Dermis blood vessel endothelial cell (primary cell): ENCODE measurements at regions not wholly inside any gene's neighbourhood (a gene's known extent, or its start where the extent isn't known, plus 50 kb on each side); places are given as distances from the start of the nearest gene placed in this dataset.

Experiments
- DNase-seq: peaks from one replicate; pipeline ENCODE4 v3.0.0; 2010

DNA sequence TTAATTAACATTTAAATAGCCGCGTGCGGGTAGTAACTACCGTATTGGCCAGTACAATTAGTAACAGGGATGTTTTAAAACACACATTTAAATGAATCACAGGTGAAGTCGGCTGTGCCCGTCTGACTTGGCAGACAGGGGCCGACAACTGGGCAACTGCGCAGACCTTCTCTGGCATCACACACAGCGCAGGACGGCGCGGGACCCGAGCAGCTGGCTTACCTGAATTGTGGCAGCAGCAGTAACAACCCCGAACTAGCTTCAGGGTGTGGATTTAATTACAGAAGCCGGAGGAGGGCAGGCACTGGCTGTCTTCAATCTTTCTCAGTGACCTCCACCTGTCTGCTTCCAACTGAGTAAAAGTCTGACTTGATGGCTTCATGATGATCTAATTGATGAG, 91.7 kb downstream of the DACT2 start:
- DNase-seq = no peak

DNA sequence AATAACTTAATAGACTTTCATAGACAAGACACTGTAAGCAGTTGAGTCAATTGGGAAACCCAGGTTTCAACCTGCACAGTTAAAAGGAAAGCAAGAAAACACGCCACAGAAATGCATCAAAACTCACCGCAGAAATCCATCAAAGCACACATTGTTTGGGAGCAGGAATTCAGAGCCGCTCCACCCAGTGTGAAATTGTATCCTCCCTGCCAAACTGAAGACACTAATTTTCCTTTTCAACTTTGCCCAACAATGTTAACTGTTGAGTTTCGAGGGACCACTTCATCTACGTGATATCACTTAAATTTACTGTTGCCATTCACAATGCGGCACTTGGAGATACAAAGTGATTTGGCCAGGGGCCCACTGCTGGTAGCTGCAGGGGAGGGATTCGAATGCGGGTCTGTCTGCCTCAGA, 92.7 kb downstream of the DACT2 start:
- no peak for DNase-seq

DNA sequence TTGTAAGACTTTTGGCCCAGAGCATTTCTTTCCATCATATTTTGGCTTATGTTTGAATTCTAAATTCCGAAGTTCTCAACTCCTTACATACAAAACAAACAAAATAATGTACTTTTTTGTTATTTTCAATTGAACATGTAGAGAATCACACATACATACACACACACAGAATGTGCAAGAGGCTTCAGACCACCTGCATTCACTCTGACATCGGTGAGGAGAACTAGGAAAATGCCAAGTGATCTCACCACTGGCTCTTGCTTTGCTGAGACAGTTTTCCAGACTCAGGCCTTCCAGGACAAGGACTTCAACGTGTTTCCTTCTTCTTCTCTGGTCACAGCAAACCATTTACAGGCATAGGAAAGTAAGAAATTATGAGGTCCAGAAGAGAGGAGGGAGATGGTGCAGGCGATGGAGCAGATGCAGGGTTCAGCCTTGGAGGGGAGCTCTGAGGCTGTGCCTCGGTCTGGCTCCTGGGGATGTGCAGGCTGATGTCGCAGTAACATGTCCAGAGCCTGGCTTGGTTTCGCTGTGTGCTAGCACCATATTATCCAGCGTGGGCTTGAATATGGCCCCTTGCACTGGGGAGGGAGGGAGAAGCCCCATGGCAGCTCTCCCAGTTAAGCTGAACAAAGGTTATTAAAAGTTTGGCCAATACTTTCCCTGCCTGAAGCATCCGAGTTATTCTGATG, 93.4 kb downstream of the DACT2 start:
- DNase-seq = no peak

DNA sequence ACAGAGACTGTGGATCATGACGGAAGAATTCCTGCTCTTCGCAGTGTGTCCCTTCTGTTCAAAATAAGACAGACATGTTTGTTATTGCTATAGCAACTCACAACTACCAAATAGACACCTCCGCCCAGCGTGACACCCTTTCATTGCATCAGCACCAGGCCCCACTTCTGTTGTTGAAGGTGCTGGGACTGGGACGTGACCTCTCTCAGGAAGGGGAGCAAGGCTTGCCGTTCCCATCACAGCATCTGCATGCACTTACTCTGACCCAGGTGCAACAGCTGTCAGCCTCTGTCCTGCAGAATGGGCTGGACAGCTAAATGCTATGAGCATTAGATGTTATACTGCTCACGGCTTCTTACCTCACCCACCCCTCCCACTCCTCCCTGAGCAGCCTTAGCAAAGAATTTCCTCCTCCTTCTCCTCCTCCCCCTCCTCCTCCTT, 94.1 kb downstream of the DACT2 start:
- no peak for DNase-seq

DNA sequence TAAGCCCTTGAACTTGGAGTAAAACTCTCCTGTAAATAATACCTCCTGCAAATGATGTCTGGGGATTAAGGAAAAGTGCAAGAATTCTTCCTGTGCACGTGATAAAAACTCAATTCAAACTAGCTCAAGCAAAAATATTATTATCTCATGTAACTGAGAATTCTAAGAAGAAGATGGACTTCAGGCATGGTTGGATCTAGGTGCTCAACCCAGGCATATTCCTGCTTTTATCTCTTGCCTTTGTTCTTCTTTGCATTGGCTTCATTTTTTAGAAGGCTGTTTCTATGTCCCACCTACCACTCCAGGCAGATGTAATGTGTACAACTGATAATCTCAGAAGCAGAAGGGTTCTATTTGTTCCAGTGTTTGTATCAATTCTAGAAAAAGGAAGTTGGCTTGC, 95.8 kb downstream of the DACT2 start:
- DNase-seq = no peak

DNA sequence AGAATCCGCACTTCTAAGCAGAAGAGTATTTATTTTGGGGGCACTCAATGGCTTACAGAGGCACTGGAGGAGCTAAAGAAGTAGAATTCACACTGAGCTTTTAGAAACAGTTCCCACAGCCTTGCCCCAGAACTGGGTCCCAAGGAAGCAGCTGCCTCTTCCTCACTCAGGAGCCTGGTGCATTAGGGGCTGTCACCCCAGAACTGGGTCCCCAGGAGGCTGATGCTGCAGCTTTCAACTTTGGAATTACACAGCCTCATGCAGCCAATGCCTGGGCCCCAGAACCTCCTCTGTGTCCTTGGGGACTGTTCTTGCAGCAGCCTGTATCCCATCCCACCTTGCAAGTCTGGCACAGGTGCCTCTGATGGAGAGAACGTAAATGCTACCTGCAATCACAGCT, 96.4 kb downstream of the DACT2 start:
- DNase-seq = no peak

DNA sequence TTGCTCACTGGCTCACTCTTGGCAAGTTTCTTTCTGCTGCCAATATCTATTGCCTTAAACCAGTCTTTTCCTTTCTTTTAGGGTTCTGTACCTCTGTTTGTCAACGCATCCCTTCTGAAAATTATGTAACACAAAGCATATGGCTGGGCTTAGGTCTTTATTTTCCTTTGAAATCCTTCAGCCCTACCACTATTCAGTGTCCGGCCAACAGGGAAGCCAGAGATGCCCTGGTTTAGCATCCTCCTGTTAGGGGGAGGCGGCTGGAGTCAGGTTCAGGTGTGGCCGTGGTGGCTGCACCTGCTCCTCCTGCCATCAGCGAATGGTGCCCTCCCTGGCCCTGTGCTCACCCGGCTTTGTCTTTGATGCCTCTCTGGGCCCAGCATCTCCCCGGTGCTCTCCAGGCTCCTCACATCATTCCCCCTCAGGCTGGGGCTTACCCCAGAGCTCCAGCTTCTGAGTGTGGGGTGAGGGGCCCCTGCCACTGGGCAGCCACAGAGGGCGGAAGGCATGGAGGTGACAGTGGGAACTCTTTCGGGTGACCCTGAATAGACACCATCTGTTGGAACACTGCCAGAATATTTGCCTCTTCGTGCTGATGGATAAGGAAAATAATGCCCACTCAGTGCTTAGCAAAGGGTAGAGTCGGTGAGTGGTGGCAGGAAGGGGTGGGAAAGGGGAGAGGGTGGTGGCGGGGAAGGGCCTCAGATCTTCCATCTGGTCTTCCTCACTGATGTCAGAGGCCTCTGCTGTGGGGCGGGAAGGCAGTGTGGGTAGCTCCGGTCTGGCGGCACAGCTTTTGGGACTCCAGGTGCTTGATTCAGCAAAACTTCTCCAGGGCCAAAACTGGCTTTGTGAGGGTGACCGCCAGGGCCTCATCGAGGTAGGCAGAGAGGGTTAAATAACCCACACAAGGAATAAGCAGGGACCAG, 97.2 kb downstream of the DACT2 start:
- DNase-seq = no peak

DNA sequence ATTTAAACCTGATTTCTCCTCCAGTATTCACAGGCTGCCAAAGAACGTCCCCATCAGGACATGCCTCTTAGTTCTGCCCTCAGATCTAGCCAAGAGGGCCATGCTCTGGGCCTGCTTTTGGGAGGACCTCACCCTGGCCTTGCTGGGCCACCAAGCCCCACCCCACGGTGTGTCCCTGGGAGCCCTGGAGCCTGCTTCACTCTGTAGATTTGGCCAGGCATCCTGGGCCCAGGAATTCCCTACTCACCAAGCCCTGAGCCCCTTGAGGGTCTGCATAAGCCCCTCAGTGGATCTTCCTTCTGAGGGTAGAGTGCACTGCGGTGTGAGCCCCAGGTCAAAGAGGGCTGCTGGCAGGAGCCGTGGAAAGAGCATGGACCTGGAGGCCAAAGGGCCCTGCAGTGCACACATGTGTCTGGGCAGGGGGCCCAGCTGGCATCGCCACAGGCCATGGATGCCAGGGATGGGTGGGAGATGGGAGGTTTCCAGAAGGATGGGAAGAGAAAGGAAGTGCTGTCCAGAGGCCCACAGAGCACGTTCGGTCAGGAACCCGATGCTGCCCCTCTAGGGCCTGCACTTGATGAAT, 98.0 kb downstream of the DACT2 start:
- no peak for DNase-seq

DNA sequence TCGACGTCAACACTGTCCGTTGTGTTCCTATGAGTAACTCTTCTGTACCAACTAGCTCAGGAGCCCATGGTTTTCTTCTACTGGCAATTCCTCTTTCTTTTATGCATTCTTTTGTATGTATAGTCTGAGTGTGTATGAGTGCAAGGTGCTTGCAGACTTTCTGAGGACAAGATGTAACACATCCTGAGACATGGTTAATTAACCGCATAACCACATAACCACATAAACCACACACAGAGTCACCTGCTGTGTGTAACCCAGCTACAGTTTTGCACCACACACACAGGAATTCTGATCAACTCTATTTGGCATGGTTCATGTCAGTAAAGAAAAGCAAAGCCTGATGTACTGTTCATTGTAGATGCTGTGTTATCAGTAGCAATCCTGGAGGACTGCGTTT, 98.6 kb downstream of the DACT2 start:
- DNase-seq = no peak

DNA sequence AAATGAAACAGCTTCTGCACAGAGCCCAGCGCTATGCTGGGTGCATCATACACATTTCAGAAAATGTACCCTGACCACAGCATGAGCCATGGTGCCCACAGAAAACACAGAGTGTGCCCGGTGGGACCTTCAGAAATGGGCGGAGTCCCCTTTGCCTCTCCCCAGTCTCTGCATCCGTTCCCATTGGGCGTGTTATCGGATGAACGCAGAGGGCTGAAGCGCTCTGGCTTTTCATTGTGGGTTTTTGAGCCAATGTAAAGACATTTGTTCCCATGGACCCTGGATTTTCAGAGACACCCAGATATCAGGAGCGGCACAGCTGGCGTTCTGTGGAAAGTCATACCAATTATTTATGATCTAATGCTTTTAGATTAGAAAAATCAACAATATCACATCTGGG, 99.8 kb downstream of the DACT2 start:
- no peak for DNase-seq

DNA sequence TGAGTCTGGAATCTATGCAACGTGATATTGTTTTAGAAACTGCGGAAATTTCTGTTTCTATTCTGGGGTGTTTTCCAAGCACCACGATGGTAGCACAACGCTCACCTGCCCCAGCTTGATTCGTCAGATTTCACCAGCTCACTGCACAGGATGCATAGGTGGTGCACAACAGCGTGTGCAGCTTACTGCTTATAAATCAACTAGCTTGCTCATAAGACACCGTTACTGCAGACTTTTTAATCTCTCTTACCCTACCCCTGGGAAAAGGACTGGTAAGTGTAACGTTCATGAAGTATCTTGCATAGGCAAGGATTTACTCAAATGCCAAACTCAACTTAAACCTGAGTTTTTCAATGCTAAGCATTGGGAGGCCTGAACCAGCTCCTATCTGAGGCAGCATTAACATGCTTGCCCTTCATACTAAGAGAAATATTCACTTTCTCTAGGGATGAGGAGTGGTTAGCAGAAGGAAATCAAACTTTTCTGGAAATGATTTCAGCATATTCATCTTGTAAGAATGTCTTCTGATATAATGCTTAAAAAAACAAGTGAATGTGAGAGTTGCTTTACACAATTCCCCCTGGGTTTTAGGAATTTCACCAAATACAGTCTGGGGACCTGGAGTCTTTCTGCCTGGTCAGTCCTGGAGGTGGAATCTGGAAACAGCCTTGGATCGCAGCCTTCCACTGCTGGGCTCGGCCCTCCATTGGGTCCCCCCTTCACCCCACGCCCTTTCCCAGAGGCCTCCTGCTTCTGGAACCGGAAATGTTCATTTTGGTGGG, 100.6 kb downstream of the DACT2 start:
- no peak for DNase-seq

DNA sequence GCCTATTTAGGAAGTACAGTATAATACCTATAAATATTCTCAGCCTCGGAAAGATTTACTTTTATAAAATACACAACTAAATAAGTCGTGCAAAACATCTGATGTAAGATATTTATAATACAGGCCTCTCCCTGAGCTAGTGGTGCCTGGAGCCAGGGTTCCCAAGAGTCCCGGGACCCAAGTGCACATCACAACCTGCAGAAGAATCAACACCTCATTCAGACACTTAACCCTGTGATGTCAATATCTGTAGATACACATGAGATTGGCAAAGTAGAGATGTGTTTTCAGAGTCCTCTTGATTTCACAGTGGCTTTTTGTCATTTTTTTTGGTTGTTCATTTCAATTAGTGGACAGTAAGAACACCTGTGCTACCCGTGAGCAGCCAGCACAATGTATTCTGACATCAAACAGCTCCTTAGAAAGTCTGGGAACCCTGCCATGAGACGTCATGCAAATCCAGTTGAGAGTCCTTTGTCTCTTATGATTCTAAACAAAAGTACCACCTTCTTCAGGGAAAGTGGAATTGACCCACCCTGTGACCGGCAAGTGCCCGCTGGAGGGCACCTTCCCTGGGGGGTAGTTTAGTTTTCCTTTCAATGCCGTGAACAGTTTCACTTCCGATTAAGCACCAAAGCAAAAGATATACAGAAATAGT, 101.6 kb downstream of the DACT2 start:
- no peak for DNase-seq

DNA sequence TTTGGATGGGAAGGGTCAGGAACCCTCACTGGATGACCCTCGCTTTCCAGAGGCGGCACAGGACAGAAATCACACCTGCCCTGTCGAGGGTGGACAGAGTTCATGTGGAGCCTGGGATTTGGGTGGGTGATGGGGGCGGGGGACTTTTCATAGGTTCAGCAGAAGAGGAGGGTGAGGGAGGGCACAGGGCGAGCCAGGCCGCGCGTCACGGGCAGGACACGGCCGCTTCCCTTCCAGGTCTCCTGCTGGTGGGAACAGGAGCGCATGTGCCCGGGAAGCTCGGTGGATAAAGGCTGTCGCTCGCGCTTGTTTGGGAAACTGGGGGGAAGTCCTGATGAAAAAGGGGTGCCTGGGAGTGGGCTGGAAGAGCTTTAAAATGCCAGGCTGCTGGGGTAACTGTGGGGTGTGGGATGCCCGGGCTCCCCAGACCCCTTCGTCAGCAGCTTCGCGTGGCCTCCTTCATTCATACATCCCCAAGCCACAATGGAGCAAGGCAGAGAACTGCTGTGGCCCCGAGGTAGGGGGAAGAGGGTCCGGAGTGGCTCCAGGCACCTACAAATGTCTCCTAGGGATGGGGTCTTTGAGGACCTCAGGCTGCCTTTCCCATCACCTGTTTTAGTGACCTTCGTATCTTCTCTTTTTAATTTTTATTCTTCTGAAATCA, 102.2 kb downstream of the DACT2 start:
- no peak for DNase-seq

DNA sequence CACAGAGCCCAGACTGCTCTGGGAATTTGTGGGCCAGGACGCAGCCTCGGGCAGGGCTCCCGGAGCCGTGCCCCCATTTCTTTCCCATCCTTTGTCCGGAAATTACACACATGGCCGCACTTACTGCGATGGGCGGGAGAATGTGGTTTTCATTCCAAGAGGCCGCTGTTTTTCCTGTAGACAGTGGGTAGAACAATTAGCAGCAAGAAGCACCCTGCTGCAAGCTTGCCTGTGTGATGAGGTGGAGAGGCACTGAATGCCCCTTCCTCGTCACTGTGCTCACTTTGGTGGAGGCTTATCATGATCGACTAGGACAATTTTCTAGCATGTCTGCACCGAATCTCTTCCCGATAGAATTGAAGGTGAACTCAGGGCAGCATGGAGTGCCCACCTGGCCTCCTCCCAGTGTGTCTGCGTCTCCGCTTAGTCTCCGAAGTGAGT, 102.8 kb downstream of the DACT2 start:
- DNase-seq = no peak

DNA sequence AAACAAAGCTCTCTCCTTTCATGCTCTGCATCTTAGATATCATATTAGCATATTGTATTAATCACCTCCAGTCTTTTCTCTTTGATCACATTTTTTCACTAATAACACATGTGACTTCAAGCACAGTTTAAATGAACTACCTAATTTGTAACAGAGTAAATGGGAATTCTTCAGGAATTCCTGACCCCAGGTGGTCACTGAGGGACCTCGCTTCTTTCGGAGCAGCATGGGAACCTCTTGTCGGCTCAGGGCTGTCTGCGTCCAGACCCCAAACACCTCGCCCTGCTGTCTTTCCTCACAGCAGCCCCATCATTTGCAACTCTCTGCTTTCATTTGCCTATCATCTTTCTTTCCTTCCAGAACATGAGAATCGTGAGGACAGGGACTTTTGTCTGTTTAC, 103.5 kb downstream of the DACT2 start:
- DNase-seq = no peak

DNA sequence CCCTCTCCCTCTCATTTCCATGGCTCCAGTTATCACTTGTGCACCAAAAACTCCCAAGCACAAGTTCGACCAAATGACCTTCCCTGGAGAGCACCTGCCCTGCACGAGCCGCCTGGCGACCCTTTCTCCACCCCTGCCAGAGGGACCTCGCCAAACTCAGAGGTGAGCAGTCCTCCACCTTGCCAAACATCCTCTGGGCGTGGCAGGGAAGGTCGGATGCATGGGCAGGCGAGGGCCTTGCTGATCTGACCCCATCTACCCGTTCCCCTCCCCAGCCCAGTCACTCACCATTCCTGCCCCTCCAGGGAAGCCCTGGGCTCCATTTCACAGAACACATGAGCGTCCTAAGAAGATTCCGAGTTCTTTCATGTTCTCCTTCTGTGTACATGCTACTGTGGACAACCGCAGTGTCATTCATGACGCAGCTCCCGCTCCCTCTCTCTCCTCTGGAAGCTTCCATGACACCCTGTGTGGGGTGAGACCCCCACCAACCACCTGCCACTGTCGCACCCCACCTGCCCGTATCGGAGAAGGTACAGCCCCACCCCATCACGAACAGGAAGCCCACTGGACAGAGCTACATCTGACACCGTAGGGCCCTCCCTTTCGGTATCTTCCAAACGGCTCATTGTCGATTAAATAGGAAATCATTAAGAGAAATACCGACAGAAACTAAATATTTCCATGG, 104.3 kb downstream of the DACT2 start:
- DNase-seq = no peak

DNA sequence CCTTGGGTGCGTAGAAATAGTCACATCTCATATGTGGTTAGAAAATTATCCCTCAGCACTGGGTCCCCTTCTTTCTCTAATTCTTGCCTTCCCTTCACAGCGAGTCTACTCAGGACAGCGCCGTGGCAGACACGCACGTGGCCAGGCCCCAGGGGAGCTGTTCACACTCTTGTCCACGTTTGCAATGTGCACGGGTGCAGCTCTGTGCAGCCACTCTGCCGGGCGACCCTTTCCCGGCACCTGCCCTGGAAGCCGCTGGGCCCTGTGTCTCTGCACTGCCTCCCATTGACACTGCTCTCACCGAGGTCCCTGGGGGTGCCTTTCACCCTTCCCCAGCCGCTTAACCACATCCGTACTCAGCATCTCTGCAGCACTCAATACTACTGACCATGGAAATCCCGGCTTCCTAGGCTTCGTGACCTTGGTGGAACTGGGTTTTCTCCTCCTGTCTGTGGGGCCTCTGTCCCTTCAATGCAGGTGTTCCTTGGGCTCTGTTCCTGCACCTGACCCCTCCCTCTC, 104.9 kb downstream of the DACT2 start:
- DNase-seq = no peak

DNA sequence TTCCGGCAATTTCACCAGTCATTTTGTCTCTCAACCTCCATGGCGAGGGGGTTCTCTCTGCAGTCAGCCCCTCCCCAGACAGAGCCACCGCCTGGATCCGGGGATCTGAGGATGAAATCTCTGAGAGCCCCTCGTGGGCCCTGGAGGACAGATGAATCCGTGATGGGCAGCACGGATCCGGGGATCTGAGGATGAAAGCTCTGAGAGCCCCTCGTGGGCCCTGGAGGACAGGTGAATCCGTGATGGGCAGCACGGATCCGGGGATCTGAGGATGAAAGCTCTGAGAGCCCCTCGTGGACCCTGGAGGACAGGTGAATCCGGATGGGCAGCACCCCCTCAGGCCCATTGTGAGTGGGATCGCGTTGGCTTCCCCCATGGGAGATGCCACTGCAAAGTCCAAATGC, 106.5 kb downstream of the DACT2 start:
- DNase-seq = no peak

DNA sequence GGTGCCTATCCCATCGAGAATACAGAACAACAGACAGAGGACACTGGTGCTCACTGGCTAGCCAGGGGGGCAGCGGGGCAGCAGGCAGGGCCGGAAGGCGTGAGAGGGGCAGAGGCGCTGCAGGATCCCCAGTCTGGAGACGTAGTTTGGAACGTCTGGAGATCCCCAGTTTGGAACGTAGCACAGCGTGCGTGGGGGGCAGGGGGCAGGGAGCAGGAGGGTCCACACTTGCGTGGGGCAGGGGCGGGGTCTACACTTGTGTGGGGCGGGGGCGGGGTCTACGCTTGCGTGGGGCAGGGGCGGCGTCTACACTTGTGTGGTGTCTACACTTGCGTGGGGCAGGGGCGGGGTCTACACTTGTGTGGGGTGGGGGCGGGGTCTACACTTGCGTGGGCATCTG, 107.2 kb downstream of the DACT2 start:
- DNase-seq = no peak

DNA sequence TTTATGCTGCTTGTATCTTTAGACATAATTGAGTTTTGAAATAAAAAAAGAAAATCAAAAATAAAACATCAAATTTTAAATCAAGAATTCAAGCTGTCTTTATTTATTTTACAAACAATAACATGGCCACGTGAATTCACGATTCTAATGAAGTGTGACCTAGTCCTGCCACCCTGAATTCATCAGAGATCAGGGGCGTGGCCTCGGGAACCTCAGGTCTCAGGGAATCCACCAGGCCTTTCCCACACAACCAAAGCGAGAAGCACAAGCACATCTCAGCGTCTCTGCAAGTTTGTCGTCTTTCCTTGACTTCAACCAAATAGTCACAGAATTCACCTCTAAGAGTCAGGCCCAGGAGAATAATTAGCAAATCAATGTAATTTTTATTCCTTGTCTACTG, 107.9 kb downstream of the DACT2 start:
- DNase-seq = no peak
